ENCODE measurements at regions not wholly inside any gene's neighbourhood (a gene's known extent, or its start where the extent isn't known, plus 50 kb on each side); places are given as distances from the start of the nearest gene placed in this dataset.

GRCh38 chr10:20647756-20648155 is 249.4 kb downstream of the NEBL start:
- TF ChIP-seq POLR2A (IDR thresholded peaks at IDR 0.05) (no peak), CTCF (IDR thresholded peaks at IDR 0.05) (no peak)

All from esophagus squamous epithelium (tissue), 4 donors.